CD4-positive, alpha-beta T cell treated with Interleukin-15 for 4 hours (primary cell): ENCODE measurements at regions not wholly inside any gene's neighbourhood (a gene's known extent, or its start where the extent isn't known, plus 50 kb on each side); places are given as distances from the start of the nearest gene placed in this dataset.
"Not testable (repeated sequence)": the region's sequence is repeated elsewhere in the genome, so short reads cannot be mapped to it uniquely, and the experiment has no call there.

ENCODE experiments used
- DNase-seq: peaks from one replicate; pipeline ENCODE4 v3.0.0-alpha.2; 2020; ENCODE audit warnings: low spot score

GRCh38 chr21:35601211-35601610, 459.1 kb downstream of the SETD4 start:
- no peak for DNase-seq

GRCh38 chr21:35599164-35599563, 461.2 kb downstream of the SETD4 start:
- no peak for DNase-seq

GRCh38 chr21:35597750-35598339, 462.5 kb downstream of the SETD4 start:
- DNase-seq: no peak

- DNase-seq: no peak
These were observed 465.4 kb downstream of the SETD4 start for GRCh38 chr21:35594905-35595304.

GRCh38 chr21:35593000-35593502, 467.3 kb downstream of the SETD4 start:
- no peak for DNase-seq

DNA sequence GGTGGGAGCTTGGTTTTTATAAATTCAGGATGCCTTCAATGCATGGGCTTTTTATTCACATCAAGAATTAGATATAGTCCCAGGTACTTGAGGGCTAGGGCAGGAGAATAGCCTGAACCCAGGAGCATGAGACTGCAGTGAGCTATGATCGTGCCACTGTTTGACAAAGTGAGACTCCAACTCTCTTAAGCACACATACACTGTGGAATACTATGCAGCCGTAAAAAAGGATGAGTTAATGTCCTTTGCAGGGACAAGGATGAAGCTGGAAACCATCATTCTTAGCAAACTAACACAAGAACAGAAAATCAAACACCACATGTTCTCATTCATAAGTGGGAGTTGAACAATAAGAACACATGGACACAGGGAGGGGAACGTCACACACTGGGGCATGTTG, 470.0 kb downstream of the SETD4 start:
- not testable (repeated sequence) for DNase-seq

DNA sequence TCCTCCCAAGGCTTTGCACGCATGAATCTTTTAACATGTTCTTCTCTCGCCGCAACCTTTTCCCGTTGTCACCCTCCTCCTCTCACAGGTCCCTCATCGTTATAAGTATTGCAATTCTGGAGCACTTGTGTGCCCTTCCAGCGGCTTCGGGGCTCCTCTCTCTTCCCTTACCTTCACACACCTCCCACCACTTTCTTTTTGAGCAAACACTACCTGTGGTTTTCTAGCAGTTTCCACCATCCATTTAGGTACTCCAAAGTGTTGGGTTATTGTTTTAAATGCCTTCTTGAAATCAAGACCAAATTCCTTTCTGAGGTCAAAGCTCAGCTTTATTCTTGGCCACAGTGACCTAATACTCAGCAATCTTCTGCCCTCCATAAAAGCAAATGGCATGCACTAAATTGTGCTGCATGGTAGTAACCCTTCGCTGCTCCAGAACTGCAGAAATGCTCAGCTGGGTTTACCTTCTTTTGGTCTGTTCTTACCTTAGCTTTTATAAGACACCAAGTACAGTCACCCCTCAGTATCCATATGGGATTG, 472.4 kb downstream of the SETD4 start:
- DNase-seq: no peak

- no peak for DNase-seq
These were observed 474.0 kb downstream of the SETD4 start for GRCh38 chr21:35586305-35586704.

DNA sequence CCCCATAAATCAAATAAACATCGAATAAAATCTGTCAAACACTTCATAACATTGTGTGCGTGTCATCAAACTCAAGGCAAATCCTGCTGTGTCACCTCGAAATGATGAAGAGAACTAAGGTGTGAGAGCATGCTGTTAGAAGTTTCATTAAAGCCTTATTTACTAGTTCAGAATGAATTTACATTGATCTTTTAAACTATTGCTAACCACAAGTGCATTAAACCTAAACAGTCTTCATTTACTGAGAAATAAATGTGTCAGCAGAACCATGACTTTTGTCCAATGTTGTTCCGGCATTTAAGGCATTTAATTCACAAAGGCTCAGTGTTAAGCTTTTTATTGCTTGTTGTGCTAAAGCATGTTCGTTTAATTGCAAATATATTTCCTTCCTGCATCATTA, 474.4 kb downstream of the SETD4 start:
- DNase-seq: no peak

GRCh38 chr21:35585155-35585554, 475.2 kb downstream of the SETD4 start:
- no peak for DNase-seq

- no peak for DNase-seq
These were observed 476.6 kb downstream of the SETD4 start for GRCh38 chr21:35583566-35584216.

GRCh38 chr21:35582731-35583130, 477.6 kb downstream of the SETD4 start:
- DNase-seq: no peak

GRCh38 chr21:35581640-35582039, 478.7 kb downstream of the SETD4 start:
- DNase-seq: no peak

- no peak for DNase-seq
These were observed 480.6 kb downstream of the SETD4 start for GRCh38 chr21:35579520-35580293.

GRCh38 chr21:35578831-35579471, 481.4 kb downstream of the SETD4 start:
- no peak for DNase-seq

- no peak for DNase-seq
These were observed 482.0 kb downstream of the SETD4 start for GRCh38 chr21:35578347-35578782.

DNA sequence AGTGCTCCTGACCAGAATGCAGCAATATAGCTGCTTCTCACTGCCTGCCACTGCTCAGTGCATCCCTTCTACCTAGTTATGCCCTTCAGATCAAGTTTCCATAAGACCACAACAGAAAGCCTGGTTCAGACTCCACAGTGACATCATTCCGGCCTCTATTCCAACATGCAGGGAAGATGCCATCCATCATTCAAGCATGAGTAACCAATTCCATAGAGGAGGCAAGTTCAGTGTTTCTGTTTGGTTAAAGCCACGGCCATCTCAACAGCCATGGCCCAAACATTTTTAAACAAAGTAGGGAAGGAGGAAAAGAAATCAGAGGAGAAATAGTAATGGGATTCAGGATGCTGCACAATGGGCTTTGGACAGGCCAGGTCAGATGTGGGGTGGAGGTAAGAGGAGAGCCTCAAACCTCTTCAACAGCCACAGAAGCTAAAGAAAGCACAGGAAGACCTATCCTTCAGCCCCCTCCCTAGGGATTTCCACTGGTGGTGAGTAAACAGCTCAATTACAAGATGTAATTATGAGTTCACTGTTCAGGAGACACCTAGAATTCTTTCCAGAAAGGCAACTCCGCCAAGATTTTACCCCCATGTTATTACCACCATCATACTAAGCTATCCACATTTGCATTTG, 484.9 kb downstream of the SETD4 start:
- no peak for DNase-seq

GRCh38 chr21:35573472-35574374, 486.6 kb downstream of the SETD4 start:
- DNase-seq: no peak

DNA sequence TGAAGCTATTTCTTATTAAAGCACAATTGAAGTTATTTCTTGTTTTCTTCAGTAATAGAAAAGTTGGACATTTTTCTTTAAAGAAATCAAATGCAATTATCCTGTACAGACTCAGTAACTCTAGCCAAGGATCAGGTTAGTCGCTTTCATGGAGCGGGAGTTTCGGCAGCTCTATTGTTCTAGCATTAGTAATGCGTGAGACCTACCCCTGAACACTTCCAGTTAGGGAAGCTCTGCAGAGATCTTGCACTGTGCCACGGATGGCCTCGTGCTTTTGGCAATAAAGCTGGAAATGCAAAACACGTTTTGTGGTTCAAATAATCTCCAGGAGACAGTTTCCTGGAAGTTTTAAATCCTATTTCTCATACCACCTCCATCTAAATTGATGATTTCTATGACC, 488.4 kb downstream of the SETD4 start:
- DNase-seq: no peak

DNA sequence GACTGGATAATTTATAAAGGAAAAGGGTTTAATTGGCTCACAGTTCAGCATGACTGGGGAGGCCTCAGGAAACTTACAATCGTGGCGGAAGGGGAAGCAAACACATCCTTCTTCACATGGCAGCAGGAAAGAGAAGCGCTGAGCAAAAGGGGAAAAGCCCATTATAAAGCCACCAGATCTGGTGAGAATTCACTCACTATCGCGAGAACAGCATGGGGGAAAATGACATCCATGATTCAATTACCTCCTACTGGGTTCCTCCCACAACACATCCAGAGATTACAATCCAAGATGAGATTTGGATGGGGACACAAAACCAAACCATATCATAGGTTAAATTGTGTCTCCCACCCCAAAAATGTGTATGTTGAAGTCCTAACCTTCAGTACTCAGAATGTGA, 491.7 kb downstream of the SETD4 start:
- DNase-seq: no peak

GRCh38 chr21:35566874-35567273, 493.5 kb downstream of the SETD4 start:
- DNase-seq: no peak
